Caco-2 (cell line): ENCODE measurements at regions not wholly inside any gene's neighbourhood (a gene's known extent, or its start where the extent isn't known, plus 50 kb on each side); places are given as distances from the start of the nearest gene placed in this dataset.

Source experiments
- BruUV-seq: library from RNA; stranded (reverse); fragments of 400-500 nt; replicated peaks from 2 replicates; lab custom pipeline; 2021; lab: Mats Ljungman, UMichigan
- CTCF ChIA-PET: fragments of 300-600 bp; sonication (Branson Sonifier 250); formaldehyde crosslinking; loops from one replicate; lab custom pipeline; 2022; ENCODE audit warnings: antibody characterized with exemption; lab: Charles Lee
- POLR2A ChIA-PET: fragments of 300-600 bp; sonication (Branson Sonifier 250); formaldehyde crosslinking; loops from one replicate; lab custom pipeline; 2022; ENCODE audit warnings: antibody characterized with exemption; lab: Charles Lee
- DNase-seq, 2 experiments: peaks; one replicate each; pipeline versions ENCODE4 v3.0.0 to v3.0.0-alpha.2; 2020 to 2022
- H3K27me3 ChIP-seq: replicated peaks from 2 replicates; pipeline ENCODE4 v1.6.0; 2011; ENCODE audit warnings: low read length; ENCODE audit not compliant: control insufficient read depth, insufficient read depth
- H3K36me3 ChIP-seq: 2 replicates; pipeline ENCODE4 v1.5.1; 2011; ENCODE audit warnings: low read length; ENCODE audit not compliant: control insufficient read depth, insufficient read depth
- H3K4me1 ChIP-seq: fragments of 250-450 bp; sonication (Bioruptor Pico); 2 replicates; pipeline ENCODE4 v1.5.1; 2020; ENCODE audit warnings: mild to moderate bottlenecking
- H3K4me3 ChIP-seq: 2 replicates; pipeline ENCODE4 v1.5.1; 2011; ENCODE audit warnings: low read depth, mild to moderate bottlenecking, control low read depth, low read length
- H3K9me3 ChIP-seq: fragments of 250-450 bp; sonication (Bioruptor Pico); 2 replicates; pipeline ENCODE4 v1.5.1; 2020; ENCODE audit warnings: mild to moderate bottlenecking, moderate library complexity
- H3K27ac Mint-ChIP-seq: one replicate; pipeline ENCODE4 v1.8.0; 2022; ENCODE audit warnings: mixed read lengths; ENCODE audit not compliant: unreplicated experiment
- H3K27me3 Mint-ChIP-seq: one replicate; pipeline ENCODE4 v1.8.0; 2022; ENCODE audit warnings: mixed read lengths; ENCODE audit not compliant: insufficient read depth, unreplicated experiment
- H3K36me3 Mint-ChIP-seq: one replicate; pipeline ENCODE4 v1.8.0; 2022; ENCODE audit warnings: mild to moderate bottlenecking, mixed read lengths; ENCODE audit not compliant: insufficient read depth, unreplicated experiment
- H3K4me1 Mint-ChIP-seq: one replicate; pipeline ENCODE4 v1.8.0; 2022; ENCODE audit warnings: low read depth, mixed read lengths; ENCODE audit not compliant: unreplicated experiment
- H3K4me3 Mint-ChIP-seq: one replicate; pipeline ENCODE4 v1.8.0; 2022; ENCODE audit warnings: mild to moderate bottlenecking, moderate library complexity, mixed read lengths; ENCODE audit not compliant: unreplicated experiment
- H3K9me3 Mint-ChIP-seq: one replicate; pipeline ENCODE4 v1.8.0; 2022; ENCODE audit warnings: mixed read lengths; ENCODE audit not compliant: unreplicated experiment
- intact Hi-C: fragments of 100-400 bp; cut with micrococcal nuclease; formaldehyde crosslinking; loops from one replicate; pipeline ENCODE4 v1.10.0; 2022; ENCODE audit not compliant: unreplicated experiment
- TF ChIP-seq, protein P1 (sequence below), 2 experiments: fragments of 200-600 bp in 1 of 2; IDR thresholded peaks; 1 replicate in 1 of 2; 2 replicates in 1 of 2; pipeline versions ENCODE4 v1.5.1 to v1.8.0; 2011 to 2022; ENCODE audit warnings: antibody characterized with exemption in 1 of 2, control low read depth in 1 of 2, inconsistent platforms in 1 of 2, low read depth in 1 of 2, low read length in 1 of 2, mild to moderate bottlenecking in 1 of 2, moderate library complexity in 1 of 2; ENCODE audit not compliant: insufficient read depth in 1 of 2, severe bottlenecking in 1 of 2, unreplicated experiment in 1 of 2

DNA sequence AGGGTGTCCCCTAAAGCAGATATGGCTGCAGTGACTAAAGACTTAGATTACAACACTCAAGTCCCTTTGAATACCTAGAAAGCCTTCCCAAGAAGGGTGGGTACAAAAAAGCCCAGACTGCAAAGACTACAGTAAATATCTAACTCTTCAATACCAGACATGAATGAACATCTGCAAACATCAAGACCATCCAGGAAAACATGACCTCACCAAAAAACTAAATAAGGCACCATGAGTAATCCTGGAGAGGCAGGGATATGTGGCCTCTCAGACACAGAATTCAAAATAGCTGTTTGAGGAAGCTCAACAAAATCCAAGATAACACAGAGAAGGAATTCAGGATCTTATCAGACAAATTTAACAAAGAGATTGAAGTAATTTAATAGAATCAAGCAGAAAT is 138.2 kb upstream of the OTOS start:
- ChIA-PET CTCF (no interaction called here), POLR2A (no interaction called here)
- peaks cover 17% of the 10 kb centered on the region for H3K4me1 Mint-ChIP-seq
- Histone ChIP-seq H3K9me3 (no peaks in the 10 kb centered on the region), H3K36me3 (no peaks in the 10 kb centered on the region), H3K4me3 (no peak overlapping the region), H3K4me1 (0 out of 2 replicates have a peak, but pooled peaks cover 9% of the 10 kb centered on the region), H3K27me3 (no peaks in the 10 kb centered on the region)
- no peak for DNase-seq
- TF ChIP-seq, protein P1, sequence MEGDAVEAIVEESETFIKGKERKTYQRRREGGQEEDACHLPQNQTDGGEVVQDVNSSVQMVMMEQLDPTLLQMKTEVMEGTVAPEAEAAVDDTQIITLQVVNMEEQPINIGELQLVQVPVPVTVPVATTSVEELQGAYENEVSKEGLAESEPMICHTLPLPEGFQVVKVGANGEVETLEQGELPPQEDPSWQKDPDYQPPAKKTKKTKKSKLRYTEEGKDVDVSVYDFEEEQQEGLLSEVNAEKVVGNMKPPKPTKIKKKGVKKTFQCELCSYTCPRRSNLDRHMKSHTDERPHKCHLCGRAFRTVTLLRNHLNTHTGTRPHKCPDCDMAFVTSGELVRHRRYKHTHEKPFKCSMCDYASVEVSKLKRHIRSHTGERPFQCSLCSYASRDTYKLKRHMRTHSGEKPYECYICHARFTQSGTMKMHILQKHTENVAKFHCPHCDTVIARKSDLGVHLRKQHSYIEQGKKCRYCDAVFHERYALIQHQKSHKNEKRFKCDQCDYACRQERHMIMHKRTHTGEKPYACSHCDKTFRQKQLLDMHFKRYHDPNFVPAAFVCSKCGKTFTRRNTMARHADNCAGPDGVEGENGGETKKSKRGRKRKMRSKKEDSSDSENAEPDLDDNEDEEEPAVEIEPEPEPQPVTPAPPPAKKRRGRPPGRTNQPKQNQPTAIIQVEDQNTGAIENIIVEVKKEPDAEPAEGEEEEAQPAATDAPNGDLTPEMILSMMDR (IDR thresholded peaks at IDR 0.05; ENCODE audit: insufficient read depth in 1 of 2, low read depth in 1 of 2, low read length in 1 of 2, severe bottlenecking in 1 of 2, unreplicated experiment in 1 of 2), result no peak
- H3K4me3 Mint-ChIP-seq, result no peak overlapping the region
- no TSS peak for BruUV-seq
- H3K27ac Mint-ChIP-seq, result peak overlapping the region; percentile 53
- peaks cover 3% of the 10 kb centered on the region for H3K27me3 Mint-ChIP-seq
- peaks cover 39% of the 10 kb centered on the region for H3K9me3 Mint-ChIP-seq
- H3K36me3 Mint-ChIP-seq, result no peaks in the 10 kb centered on the region
- intact Hi-C loops, result no loop called here

DNA sequence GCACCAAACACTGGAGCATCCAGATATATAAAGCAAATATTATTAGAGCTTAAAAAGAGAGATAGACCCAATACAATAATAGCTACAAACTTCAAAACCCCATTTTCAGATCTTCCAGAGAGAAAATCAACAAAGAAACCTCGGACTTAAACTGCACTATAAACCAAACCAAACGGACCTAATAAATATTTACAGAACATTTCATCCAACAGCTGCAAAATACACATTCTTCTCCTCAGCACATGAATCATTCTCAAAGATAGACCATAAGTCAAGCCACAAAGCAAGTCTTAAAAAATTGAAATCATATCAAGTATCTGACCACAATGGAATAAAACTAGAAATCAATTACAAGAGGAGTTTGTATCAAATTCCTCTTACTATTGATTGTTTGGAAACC is 140.2 kb upstream of the OTOS start:
- no peaks in the 10 kb centered on the region for H3K36me3 Mint-ChIP-seq
- peaks cover 17% of the 10 kb centered on the region for H3K4me1 Mint-ChIP-seq
- TF ChIP-seq, protein P1 (IDR thresholded peaks at IDR 0.05; ENCODE audit: insufficient read depth in 1 of 2, low read depth in 1 of 2, low read length in 1 of 2, severe bottlenecking in 1 of 2, unreplicated experiment in 1 of 2), result no peak
- Histone ChIP-seq H3K4me3 (no peak overlapping the region), H3K9me3 (no peaks in the 10 kb centered on the region), H3K36me3 (no peaks in the 10 kb centered on the region), H3K27me3 (no peaks in the 10 kb centered on the region), H3K4me1 (0 out of 2 replicates have a peak, but pooled peaks cover 9% of the 10 kb centered on the region)
- ChIA-PET POLR2A (no interaction called here), CTCF (no interaction called here)
- BruUV-seq, result no TSS peak
- H3K27me3 Mint-ChIP-seq, result peaks cover 3% of the 10 kb centered on the region
- intact Hi-C loops, result no loop called here
- H3K4me3 Mint-ChIP-seq, result no peak overlapping the region
- H3K27ac Mint-ChIP-seq, result no peak overlapping the region
- peaks cover 30% of the 10 kb centered on the region for H3K9me3 Mint-ChIP-seq
- no peak for DNase-seq

DNA sequence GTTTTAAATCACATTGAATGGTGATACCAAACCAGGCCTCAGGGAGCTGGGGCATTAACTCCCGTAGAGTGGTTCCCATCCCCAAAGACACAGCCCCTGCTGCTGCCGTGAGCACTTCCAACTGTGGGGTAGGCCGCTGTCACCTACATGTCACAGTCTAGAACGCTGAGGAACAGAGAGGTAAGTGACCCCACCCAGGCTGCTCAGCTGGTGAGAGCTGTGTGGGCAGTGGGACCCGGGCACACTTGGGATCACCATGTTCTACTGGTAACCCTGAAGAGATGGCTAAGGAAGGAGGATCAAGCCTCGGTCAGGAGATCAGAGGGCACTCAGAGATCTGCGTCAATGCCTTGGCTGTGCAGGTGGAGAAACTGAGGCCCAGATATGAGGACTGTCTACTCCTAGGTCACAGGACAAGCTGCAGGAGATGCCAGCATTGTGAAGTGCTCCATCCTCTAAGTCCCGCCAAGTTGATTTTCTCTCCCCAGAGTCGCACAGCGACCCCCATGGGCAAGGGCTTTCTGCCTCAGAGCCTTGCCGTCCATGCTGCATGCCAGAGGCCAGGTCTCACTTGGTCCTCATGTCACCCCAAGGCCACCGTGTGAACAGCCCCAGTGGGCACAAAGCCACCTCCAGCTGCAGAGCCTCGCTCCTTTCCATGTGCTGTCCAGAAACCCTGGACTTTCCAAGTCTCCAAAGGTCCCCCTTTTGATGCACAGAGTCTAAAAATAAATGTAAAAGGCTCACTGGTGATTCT is 144.2 kb upstream of the OTOS start:
- no peaks in the 10 kb centered on the region for H3K27me3 ChIP-seq
- H3K9me3 ChIP-seq, result no peaks in the 10 kb centered on the region
- no peaks in the 10 kb centered on the region for H3K36me3 ChIP-seq
- Mint-ChIP-seq H3K4me1 (no peaks in the 10 kb centered on the region), H3K4me3 (no peak overlapping the region), H3K27ac (no peak overlapping the region), H3K9me3 (peaks cover 19% of the 10 kb centered on the region), H3K36me3 (no peaks in the 10 kb centered on the region), H3K27me3 (peaks cover 3% of the 10 kb centered on the region)
- H3K4me3 ChIP-seq, result no peak overlapping the region
- intact Hi-C loops, result no loop called here
- ChIA-PET CTCF (no interaction called here), POLR2A (no interaction called here)
- TF ChIP-seq, protein P1 (IDR thresholded peaks at IDR 0.05; ENCODE audit: insufficient read depth in 1 of 2, low read depth in 1 of 2, low read length in 1 of 2, severe bottlenecking in 1 of 2, unreplicated experiment in 1 of 2), result no peak
- no peak for DNase-seq
- BruUV-seq, result no TSS peak
- H3K4me1 ChIP-seq, result no peaks in the 10 kb centered on the region
